ENCODE measurements at regions not wholly inside any gene's neighbourhood (a gene's known extent, or its start where the extent isn't known, plus 50 kb on each side); places are given as distances from the start of the nearest gene placed in this dataset.

DNA sequence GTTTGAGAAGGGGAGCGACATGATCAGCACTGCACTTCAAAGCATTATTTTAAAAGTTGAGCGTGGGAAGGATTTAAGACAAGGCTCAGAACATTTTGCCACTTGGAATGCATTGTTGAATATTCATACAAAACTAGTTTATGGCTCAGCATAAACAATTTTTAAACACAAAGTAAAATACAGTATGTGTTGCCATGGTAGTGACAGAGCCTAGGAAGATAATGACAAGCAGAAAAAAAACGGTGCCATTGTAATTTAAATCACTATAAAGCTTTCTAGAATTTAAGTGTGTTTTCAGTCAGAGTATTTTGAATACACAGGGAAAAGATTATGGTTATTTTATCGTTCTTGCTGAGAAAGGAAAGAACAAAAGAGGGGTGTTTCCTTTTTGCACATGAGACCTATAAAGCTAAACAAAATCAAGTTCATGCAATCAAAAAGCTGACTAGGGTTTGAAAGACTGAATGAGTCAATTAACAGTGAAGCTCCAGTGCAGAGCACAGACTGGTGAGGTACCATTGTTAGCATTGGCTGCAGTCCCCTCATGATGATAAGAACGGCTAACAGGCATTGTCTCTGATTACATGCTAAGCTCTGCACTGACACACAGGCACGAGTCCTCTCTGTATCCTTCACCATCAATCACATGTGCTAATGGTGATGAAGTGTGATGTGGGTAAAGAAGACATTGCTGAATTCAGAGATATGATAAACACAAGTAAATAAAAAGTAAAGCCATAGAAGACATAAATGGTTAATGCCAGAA, 181.9 kb upstream of the VSTM2A start:
- Histone ChIP-seq H3K36me3 (ENCODE audit: control insufficient read depth, insufficient read depth, low read length) (no peaks in the 10 kb centered on the region), H3K4me1 (ENCODE audit: control insufficient read depth, insufficient read depth, low read length) (no peaks in the 10 kb centered on the region), H3K27ac (ENCODE audit: insufficient read depth, low read depth, low read length, poor library complexity, severe bottlenecking) (no peak overlapping the region), H3K27me3 (ENCODE audit: control insufficient read depth, insufficient read depth, low read length, poor library complexity, severe bottlenecking) (no peaks in the 10 kb centered on the region), H3K9me3 (ENCODE audit: control insufficient read depth, low read length) (no peaks in the 10 kb centered on the region), H3K4me3 (ENCODE audit: insufficient read depth, low read depth, low read length) (no peak overlapping the region)
- 92 to 96% methylated on average over 4 to 6 of the region's 6 CpGs for WGBS, 2 experiments

GRCh38 chr7:54390565-54390964, 151.6 kb upstream of the VSTM2A start:
- H3K27me3 ChIP-seq (ENCODE audit: control insufficient read depth, insufficient read depth, low read length, poor library complexity, severe bottlenecking), result no peaks in the 10 kb centered on the region
- H3K36me3 ChIP-seq (ENCODE audit: control insufficient read depth, insufficient read depth, low read length), result no peaks in the 10 kb centered on the region
- no peak overlapping the region for H3K4me3 ChIP-seq (ENCODE audit: insufficient read depth, low read depth, low read length)
- peaks cover 4% of the 10 kb centered on the region for H3K9me3 ChIP-seq (ENCODE audit: control insufficient read depth, low read length)
- 82 to 92% methylated on average over 1 of the region's 1 CpG for WGBS, 2 experiments
- H3K27ac ChIP-seq (ENCODE audit: insufficient read depth, low read depth, low read length, poor library complexity, severe bottlenecking), result no peak overlapping the region
- H3K4me1 ChIP-seq (ENCODE audit: control insufficient read depth, insufficient read depth, low read length), result no peaks in the 10 kb centered on the region

DNA sequence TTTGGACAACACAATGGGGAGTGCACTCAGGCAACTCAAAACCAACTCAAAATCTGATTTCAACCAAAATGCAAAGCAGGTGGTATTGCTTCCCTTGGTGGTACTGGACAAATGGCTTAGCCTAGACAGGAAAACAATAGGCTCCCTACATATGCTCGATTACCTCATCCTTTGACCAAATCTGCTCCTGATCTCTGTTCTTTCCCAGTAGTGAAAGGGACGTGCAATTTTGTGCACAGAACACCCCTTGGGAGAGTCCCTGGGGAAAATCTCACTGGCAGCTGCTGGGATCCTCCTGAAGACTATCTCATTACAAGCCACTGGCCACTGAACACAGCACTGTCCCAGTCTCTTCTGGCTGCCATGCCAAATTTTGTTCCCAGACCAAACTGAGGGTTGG, 149.2 kb upstream of the VSTM2A start:
- Histone ChIP-seq H3K27ac (ENCODE audit: insufficient read depth, low read depth, low read length, poor library complexity, severe bottlenecking) (no peak overlapping the region), H3K9me3 (ENCODE audit: control insufficient read depth, low read length) (peaks cover 2% of the 10 kb centered on the region), H3K36me3 (ENCODE audit: control insufficient read depth, insufficient read depth, low read length) (no peaks in the 10 kb centered on the region), H3K27me3 (ENCODE audit: control insufficient read depth, insufficient read depth, low read length, poor library complexity, severe bottlenecking) (no peaks in the 10 kb centered on the region), H3K4me1 (ENCODE audit: control insufficient read depth, insufficient read depth, low read length) (no peaks in the 10 kb centered on the region), H3K4me3 (ENCODE audit: insufficient read depth, low read depth, low read length) (no peak overlapping the region)
- WGBS, 2 experiments, result 88 to 93% methylated on average over 2 of the region's 2 CpGs

DNA sequence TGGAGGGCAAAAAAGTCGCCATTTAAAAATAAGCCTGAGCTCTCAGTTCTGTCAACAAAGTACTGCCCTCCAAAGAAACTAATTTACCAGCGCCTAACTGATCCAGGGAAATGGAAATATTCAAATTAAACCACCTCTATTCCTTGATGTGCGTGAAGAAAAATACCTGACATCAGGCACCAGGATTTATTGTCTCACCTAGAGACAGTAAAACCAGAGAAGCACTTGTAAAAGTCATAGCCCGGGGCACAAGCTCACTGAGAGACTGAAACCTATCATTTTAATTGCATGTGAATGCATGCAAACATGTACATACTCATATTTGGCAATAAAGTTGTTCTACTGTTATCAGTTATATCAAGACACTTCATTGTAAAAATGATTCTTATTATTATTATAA, 147.3 kb upstream of the VSTM2A start:
- Histone ChIP-seq H3K27me3 (ENCODE audit: control insufficient read depth, insufficient read depth, low read length, poor library complexity, severe bottlenecking) (no peaks in the 10 kb centered on the region), H3K4me3 (ENCODE audit: insufficient read depth, low read depth, low read length) (no peak overlapping the region), H3K36me3 (ENCODE audit: control insufficient read depth, insufficient read depth, low read length) (no peaks in the 10 kb centered on the region), H3K27ac (ENCODE audit: insufficient read depth, low read depth, low read length, poor library complexity, severe bottlenecking) (no peak overlapping the region), H3K4me1 (ENCODE audit: control insufficient read depth, insufficient read depth, low read length) (no peaks in the 10 kb centered on the region), H3K9me3 (ENCODE audit: control insufficient read depth, low read length) (no peaks in the 10 kb centered on the region)
- 94 to 96% methylated on average over 4 of the region's 4 CpGs for WGBS, 2 experiments

DNA sequence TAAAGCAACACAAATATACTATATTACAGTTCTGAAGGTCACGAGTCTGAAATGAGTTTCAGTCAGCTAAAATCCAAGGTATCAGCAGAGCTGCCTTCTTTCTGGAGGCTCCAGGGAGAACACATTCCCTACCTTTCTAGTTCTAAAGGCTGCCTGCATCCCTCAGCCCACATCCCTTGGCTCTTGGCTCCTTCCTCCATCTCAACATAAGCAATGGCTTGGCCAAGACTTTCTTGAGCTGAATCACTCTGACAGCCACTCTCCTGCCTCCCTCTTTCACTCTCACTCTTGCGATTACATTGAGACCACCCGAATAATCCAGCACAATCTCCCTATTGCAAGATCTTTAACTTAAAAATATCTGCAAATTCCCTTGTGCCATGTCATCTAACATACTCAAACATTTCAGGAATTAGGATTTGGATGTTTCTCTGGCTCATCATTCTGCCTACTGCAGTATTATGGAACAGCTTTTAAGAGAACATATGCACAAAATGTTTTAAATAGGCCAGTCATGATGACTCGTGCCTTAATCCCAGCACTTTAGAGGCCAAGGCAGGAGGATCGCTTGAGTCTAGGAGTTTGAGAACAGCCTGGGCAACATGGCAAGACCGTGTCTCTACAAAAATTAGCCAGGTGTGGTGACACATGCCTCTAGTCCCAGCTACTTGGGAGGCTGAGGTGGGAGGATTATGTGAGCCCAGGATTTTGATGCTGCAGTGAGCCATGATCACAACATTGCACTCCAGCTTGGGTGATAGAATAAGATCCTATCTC, 144.2 kb upstream of the VSTM2A start:
- Histone ChIP-seq H3K27ac (ENCODE audit: insufficient read depth, low read depth, low read length, poor library complexity, severe bottlenecking) (no peak overlapping the region), H3K9me3 (ENCODE audit: control insufficient read depth, low read length) (no peaks in the 10 kb centered on the region), H3K4me1 (ENCODE audit: control insufficient read depth, insufficient read depth, low read length) (no peaks in the 10 kb centered on the region), H3K27me3 (ENCODE audit: control insufficient read depth, insufficient read depth, low read length, poor library complexity, severe bottlenecking) (no peaks in the 10 kb centered on the region), H3K36me3 (ENCODE audit: control insufficient read depth, insufficient read depth, low read length) (no peaks in the 10 kb centered on the region), H3K4me3 (ENCODE audit: insufficient read depth, low read depth, low read length) (no peak overlapping the region)
- 93 to 97% methylated on average over 6 of the region's 6 CpGs for WGBS, 2 experiments

DNA sequence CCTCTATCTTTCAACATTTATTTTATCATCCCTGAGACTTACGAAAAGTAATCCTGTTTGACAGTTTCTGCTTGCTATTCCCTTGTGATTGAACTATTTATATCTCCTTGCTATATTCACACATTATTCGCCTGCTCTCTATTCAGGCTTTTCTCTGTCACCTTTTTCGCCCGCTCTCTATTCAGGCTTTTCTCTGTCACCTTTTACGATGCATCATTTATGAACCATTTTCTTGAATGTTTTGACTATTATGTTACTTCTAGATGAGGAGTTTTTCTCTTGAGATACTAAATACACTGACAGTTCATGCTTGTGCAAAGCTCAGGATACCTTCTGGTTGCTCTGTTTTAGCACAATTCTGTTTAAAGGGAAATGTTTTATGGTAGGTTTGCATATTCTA, 143.3 kb upstream of the VSTM2A start:
- Histone ChIP-seq H3K4me1 (ENCODE audit: control insufficient read depth, insufficient read depth, low read length) (no peaks in the 10 kb centered on the region), H3K4me3 (ENCODE audit: insufficient read depth, low read depth, low read length) (no peak overlapping the region), H3K36me3 (ENCODE audit: control insufficient read depth, insufficient read depth, low read length) (no peaks in the 10 kb centered on the region), H3K27ac (ENCODE audit: insufficient read depth, low read depth, low read length, poor library complexity, severe bottlenecking) (no peak overlapping the region), H3K9me3 (ENCODE audit: control insufficient read depth, low read length) (no peaks in the 10 kb centered on the region), H3K27me3 (ENCODE audit: control insufficient read depth, insufficient read depth, low read length, poor library complexity, severe bottlenecking) (no peaks in the 10 kb centered on the region)
- 92 to 95% methylated on average over 5 of the region's 5 CpGs for WGBS, 2 experiments

DNA sequence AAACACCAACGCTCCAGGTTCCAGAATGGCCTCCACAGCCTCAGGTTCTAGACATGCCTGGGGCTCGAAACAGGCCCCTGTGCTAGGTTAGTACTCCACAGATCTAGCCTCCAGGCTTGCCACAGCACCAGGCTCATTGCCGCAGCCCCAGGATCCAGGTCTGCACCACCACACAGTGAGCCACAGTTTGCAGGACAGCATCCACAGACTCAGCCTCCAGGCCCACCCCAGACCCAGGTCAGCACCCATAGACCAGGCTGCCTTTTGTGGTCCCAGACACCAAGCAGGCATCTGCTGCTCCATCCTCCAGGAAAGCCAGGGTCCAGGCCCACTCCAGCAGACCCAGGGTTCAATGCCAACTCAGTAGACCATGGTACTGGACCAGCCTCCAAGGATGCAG, 132.3 kb upstream of the VSTM2A start:
- Histone ChIP-seq H3K27me3 (ENCODE audit: control insufficient read depth, insufficient read depth, low read length, poor library complexity, severe bottlenecking) (no peaks in the 10 kb centered on the region), H3K4me3 (ENCODE audit: insufficient read depth, low read depth, low read length) (no peak overlapping the region), H3K9me3 (ENCODE audit: control insufficient read depth, low read length) (no peaks in the 10 kb centered on the region), H3K4me1 (ENCODE audit: control insufficient read depth, insufficient read depth, low read length) (no peaks in the 10 kb centered on the region), H3K36me3 (ENCODE audit: control insufficient read depth, insufficient read depth, low read length) (no peaks in the 10 kb centered on the region), H3K27ac (ENCODE audit: insufficient read depth, low read depth, low read length, poor library complexity, severe bottlenecking) (no peak overlapping the region)
- 91 to 94% methylated on average over 3 of the region's 3 CpGs for WGBS, 2 experiments

DNA sequence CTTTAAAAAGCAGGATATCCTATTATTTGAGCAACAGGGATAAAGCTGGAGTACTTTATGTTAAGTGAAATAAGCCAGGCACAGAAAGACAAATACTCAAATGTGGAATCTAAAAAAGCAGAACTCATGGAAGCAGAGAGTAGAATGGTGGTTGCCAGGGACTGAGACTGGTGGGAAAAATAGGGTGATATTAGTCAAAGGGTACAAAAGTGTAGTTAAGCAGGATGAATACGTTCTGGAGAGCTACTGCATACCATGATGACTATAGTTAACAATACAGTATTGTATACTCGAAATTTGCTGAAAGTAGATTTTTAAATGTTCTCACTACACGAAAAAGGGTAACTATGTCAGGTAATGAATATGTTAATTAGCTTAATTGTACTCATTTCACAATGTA, 125.5 kb upstream of the VSTM2A start:
- H3K36me3 ChIP-seq (ENCODE audit: control insufficient read depth, insufficient read depth, low read length), result no peaks in the 10 kb centered on the region
- H3K4me1 ChIP-seq (ENCODE audit: control insufficient read depth, insufficient read depth, low read length), result no peaks in the 10 kb centered on the region
- 86 to 92% methylated on average over 1 to 2 of the region's 3 CpGs for WGBS, 2 experiments
- H3K4me3 ChIP-seq (ENCODE audit: insufficient read depth, low read depth, low read length), result no peak overlapping the region
- no peaks in the 10 kb centered on the region for H3K27me3 ChIP-seq (ENCODE audit: control insufficient read depth, insufficient read depth, low read length, poor library complexity, severe bottlenecking)
- no peak overlapping the region for H3K27ac ChIP-seq (ENCODE audit: insufficient read depth, low read depth, low read length, poor library complexity, severe bottlenecking)
- no peaks in the 10 kb centered on the region for H3K9me3 ChIP-seq (ENCODE audit: control insufficient read depth, low read length)

DNA sequence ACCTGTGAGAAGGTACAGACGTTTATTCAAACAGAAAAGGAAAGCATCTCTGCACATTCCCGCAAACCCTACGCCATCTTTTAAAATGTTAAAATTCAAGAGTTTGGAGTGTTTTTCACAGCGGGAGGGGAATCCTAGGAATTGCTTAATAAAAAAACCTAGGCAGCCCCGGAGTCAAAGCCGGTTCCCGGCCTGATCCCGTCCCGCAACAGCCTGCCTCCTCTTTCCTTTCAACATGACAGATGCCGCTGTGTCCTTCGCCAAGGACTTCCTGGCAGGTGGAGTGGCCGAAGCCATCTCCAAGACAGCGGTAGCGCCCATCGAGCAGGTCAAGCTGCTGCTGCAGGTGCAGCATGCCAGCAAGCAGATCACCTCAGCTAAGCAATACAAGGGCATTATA, 123.0 kb upstream of the VSTM2A start:
- Histone ChIP-seq H3K9me3 (ENCODE audit: control insufficient read depth, low read length) (no peaks in the 10 kb centered on the region), H3K27me3 (ENCODE audit: control insufficient read depth, insufficient read depth, low read length, poor library complexity, severe bottlenecking) (no peaks in the 10 kb centered on the region), H3K4me3 (ENCODE audit: insufficient read depth, low read depth, low read length) (no peak overlapping the region), H3K27ac (ENCODE audit: insufficient read depth, low read depth, low read length, poor library complexity, severe bottlenecking) (no peak overlapping the region), H3K36me3 (ENCODE audit: control insufficient read depth, insufficient read depth, low read length) (no peaks in the 10 kb centered on the region), H3K4me1 (ENCODE audit: control insufficient read depth, insufficient read depth, low read length) (no peaks in the 10 kb centered on the region)
- WGBS, 2 experiments, result 90 to 94% methylated on average over 15 of the region's 15 CpGs

DNA sequence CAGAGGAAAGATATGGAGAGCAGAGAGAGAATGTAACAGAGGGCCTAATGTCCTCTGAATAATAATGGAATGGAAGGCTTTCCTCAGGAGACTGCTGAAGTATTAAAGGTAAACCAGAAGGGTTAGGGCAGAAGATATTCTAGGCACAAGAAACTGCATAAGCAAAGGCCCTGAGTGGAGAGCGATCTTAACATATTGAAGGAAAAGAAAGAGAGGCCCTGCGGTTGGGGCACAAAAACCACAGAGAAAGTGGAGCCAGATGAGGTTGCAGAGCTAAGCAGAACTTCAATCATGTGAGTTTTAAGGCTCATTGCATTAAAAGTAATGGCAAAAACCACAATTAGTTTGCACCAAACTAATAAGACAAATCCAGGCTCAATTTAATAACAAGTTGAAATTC, 115.8 kb upstream of the VSTM2A start:
- H3K9me3 ChIP-seq (ENCODE audit: control insufficient read depth, low read length), result no peaks in the 10 kb centered on the region
- no peak overlapping the region for H3K27ac ChIP-seq (ENCODE audit: insufficient read depth, low read depth, low read length, poor library complexity, severe bottlenecking)
- no peaks in the 10 kb centered on the region for H3K36me3 ChIP-seq (ENCODE audit: control insufficient read depth, insufficient read depth, low read length)
- H3K4me3 ChIP-seq (ENCODE audit: insufficient read depth, low read depth, low read length), result no peak overlapping the region
- 85 to 89% methylated on average over 2 of the region's 2 CpGs for WGBS, 2 experiments
- no peaks in the 10 kb centered on the region for H3K4me1 ChIP-seq (ENCODE audit: control insufficient read depth, insufficient read depth, low read length)
- no peaks in the 10 kb centered on the region for H3K27me3 ChIP-seq (ENCODE audit: control insufficient read depth, insufficient read depth, low read length, poor library complexity, severe bottlenecking)

Measured in ectodermal cell (in vitro differentiated cells).